ENCODE measurements at regions not wholly inside any gene's neighbourhood (a gene's known extent, or its start where the extent isn't known, plus 50 kb on each side); places are given as distances from the start of the nearest gene placed in this dataset.

DNA sequence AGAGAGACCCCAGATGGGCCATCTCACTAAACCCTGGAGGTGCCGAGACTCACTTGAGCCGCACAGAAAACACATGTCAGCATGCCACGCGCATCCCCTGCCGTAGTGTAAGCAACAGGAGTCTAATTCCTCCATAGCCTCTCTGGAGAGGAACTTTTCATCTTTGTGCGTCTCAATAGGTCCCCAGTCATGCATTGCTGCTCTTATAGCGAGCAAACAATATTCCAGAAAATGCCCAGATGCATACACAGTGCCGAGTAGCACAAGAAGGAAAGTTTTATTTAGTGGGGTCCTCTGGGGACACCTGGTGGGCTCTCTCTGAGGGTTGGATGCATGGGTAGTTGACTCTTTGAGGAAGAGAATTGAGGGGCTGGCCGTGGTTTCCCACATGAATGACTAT lies 97.9 kb upstream of the DAP start:
- TF ChIP-seq CTCF (conservative IDR thresholded peaks at IDR 0.05) (no peak), ZFX (IDR thresholded peaks at IDR 0.05) (no peak)
